Panc1 (cell line): ENCODE measurements at regions not wholly inside any gene's neighbourhood (a gene's known extent, or its start where the extent isn't known, plus 50 kb on each side); places are given as distances from the start of the nearest gene placed in this dataset.

Source experiments
- CTCF ChIP-seq: fragments of 450-650 bp; IDR thresholded peaks from 2 replicates; pipeline ENCODE4 v1.5.1; 2017; ENCODE audit warnings: mild to moderate bottlenecking
- POLR2AphosphoS5 ChIP-seq: IDR thresholded peaks from 2 replicates; pipeline ENCODE4 v1.6.1; 2012; ENCODE audit warnings: mild to moderate bottlenecking, low read depth, low read length, moderate library complexity
- REST ChIP-seq, 2 experiments: IDR thresholded peaks; 2 replicates each; pipeline ENCODE4 v1.6.1; 2011 to 2012; ENCODE audit warnings: low read depth in 2 of 2, control low read depth in 1 of 2, low read length in 1 of 2, mild to moderate bottlenecking in 1 of 2, moderate library complexity in 1 of 2; ENCODE audit not compliant: insufficient read depth in 1 of 2

GRCh38 chr10:30207485-30208052 lies 141.5 kb downstream of the MTPAP start:
- no peak for TF ChIP-seq CTCF
- no peak for TF ChIP-seq REST (IDR thresholded peaks at IDR 0.05; ENCODE audit: insufficient read depth in 1 of 2, low read depth in 2 of 2, low read length in 1 of 2)
- TF ChIP-seq POLR2AphosphoS5, result no peak
